Erythroblast (primary cell): ENCODE measurements at regions not wholly inside any gene's neighbourhood (a gene's known extent, or its start where the extent isn't known, plus 50 kb on each side); places are given as distances from the start of the nearest gene placed in this dataset.

ENCODE experiments used
- GATA1 ChIP-seq: IDR thresholded peaks from 2 replicates; pipeline ENCODE4 v1.6.1; 2011; ENCODE audit warnings: low read depth, mild to moderate bottlenecking, control low read depth, low read length, moderate library complexity
- POLR2A ChIP-seq: IDR thresholded peaks from 2 replicates; pipeline ENCODE4 v1.6.1; 2011; ENCODE audit warnings: mild to moderate bottlenecking, low read length

DNA sequence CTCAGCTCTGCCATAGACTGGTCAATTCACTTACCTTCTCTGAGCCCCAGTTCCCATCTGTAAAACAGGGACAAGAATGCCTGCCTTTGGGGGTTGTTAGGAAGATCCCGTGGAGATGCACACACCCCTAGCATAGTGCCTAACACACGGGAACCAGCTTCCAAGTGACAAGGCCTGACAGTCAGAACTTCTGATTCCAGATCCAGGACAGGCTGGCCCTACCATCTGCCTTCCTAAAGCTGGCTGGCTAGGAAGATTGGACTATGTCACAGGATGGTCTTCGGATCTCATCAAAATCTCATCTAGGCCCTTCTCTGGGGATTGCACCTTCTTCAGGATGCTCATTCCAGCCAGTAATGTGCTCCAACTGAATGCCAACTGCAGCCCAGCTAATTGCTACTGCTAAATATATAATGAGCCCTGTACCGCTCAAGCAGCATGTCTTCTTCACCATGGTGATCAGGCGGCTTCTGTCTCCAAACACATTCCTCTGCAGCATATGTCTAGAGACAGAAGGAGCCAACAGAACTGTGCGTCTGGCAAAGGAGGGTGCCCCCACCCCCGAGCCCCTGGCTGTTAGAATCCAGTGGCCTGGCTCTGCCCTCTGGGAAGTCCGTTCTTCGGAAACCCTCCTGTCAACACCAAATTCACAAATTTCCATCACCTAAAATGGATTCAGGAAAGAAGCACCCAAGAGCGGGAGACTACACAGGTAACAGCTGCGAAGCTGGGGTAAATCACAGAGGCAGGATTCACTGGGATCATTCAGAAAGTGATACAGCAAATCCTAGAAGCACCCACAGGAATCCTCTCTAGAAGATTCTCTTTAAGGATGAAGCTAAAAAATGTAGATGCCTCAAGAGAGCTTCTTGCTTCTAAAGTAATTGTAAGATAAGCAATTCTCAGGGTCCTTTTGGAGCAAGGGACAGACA is 142.1 kb upstream of the EEPD1 start:
- no peak for TF ChIP-seq POLR2A
- TF ChIP-seq GATA1 = no peak
